HG02970 (cell line): ENCODE measurements at regions not wholly inside any gene's neighbourhood (a gene's known extent, or its start where the extent isn't known, plus 50 kb on each side); places are given as distances from the start of the nearest gene placed in this dataset.

Source experiments
- ATAC-seq: cut with Tn5 transposase; IDR thresholded peaks from one replicate; pipeline ENCODE4 v1.9.1; 2021; ENCODE audit warnings: mild to moderate bottlenecking, moderate library complexity, moderate number of reproducible peaks; ENCODE audit not compliant: unreplicated experiment, low FRiP score

- ATAC-seq: no peak
These were observed 254.1 kb upstream of the IGFBP3 start for GRCh38 chr7:46175221-46175620.

- ATAC-seq: no peak
These were observed 253.1 kb upstream of the IGFBP3 start for GRCh38 chr7:46174196-46174580.

- no peak for ATAC-seq
These were observed 252.6 kb upstream of the IGFBP3 start for GRCh38 chr7:46173476-46174195.

GRCh38 chr7:46170792-46171191 lies 249.7 kb upstream of the IGFBP3 start:
- ATAC-seq: no peak

GRCh38 chr7:46170021-46170420 lies 248.9 kb upstream of the IGFBP3 start:
- ATAC-seq: no peak

GRCh38 chr7:46169384-46169755 lies 248.3 kb upstream of the IGFBP3 start:
- ATAC-seq: no peak

- no peak for ATAC-seq
These were observed 247.8 kb upstream of the IGFBP3 start for GRCh38 chr7:46168671-46169383.

- no peak for ATAC-seq
These were observed 247.2 kb upstream of the IGFBP3 start for GRCh38 chr7:46168231-46168630.

- no peak for ATAC-seq
These were observed 244.2 kb upstream of the IGFBP3 start for GRCh38 chr7:46165276-46165675.

GRCh38 chr7:46164629-46165028 lies 243.6 kb upstream of the IGFBP3 start:
- ATAC-seq: no peak

- no peak for ATAC-seq
These were observed 242.2 kb upstream of the IGFBP3 start for GRCh38 chr7:46163246-46163645.

- ATAC-seq: no peak
These were observed 241.5 kb upstream of the IGFBP3 start for GRCh38 chr7:46162609-46163008.

GRCh38 chr7:46160861-46161260 lies 239.8 kb upstream of the IGFBP3 start:
- ATAC-seq: no peak

- no peak for ATAC-seq
These were observed 236.9 kb upstream of the IGFBP3 start for GRCh38 chr7:46157931-46158330.

GRCh38 chr7:46157404-46157803 lies 236.3 kb upstream of the IGFBP3 start:
- no peak for ATAC-seq

GRCh38 chr7:46156853-46157252 lies 235.8 kb upstream of the IGFBP3 start:
- no peak for ATAC-seq

- no peak for ATAC-seq
These were observed 235.0 kb upstream of the IGFBP3 start for GRCh38 chr7:46156086-46156485.

- ATAC-seq: no peak
These were observed 234.3 kb upstream of the IGFBP3 start for GRCh38 chr7:46155367-46155766.

- no peak for ATAC-seq
These were observed 233.1 kb upstream of the IGFBP3 start for GRCh38 chr7:46153951-46154787.

- no peak for ATAC-seq
These were observed 232.5 kb upstream of the IGFBP3 start for GRCh38 chr7:46153583-46153950.

GRCh38 chr7:46152696-46153095 lies 231.6 kb upstream of the IGFBP3 start:
- ATAC-seq: no peak
